ENCODE measurements at regions not wholly inside any gene's neighbourhood (a gene's known extent, or its start where the extent isn't known, plus 50 kb on each side); places are given as distances from the start of the nearest gene placed in this dataset.

DNA sequence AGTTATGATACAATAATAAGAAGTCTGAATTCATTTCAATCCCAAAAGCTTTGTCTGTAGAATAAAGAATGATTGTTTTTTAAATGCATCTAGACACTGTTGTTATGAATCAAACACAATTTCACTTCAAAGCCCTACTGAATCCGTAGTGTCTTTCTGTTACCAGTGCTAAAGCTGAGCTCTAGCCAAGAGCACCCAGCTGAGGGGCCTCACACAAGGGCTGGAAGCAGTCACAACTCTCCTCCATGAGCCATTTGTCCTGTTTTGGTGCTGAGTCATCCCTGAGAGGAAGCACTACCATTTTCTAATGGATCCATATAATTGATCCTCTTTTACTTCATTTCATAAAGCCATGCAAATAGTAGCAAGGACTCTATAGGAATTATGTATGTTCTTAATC is 158.2 kb upstream of the ANKRD28 start:
- Histone ChIP-seq H3K9me3 (ENCODE audit: control insufficient read depth, insufficient read depth, low read length) (no peaks in the 10 kb centered on the region), H3K4me1 (ENCODE audit: control insufficient read depth, insufficient read depth, low read length) (no peaks in the 10 kb centered on the region), H3K4me3 (ENCODE audit: low read length) (no peak overlapping the region), H3K27me3 (ENCODE audit: control insufficient read depth, insufficient read depth, low read length) (no peaks in the 10 kb centered on the region), H3K36me3 (ENCODE audit: control insufficient read depth, insufficient read depth, low read length) (no peaks in the 10 kb centered on the region), H3K27ac (ENCODE audit: low read length) (no peak overlapping the region)
- no peaks in the 10 kb centered on the region for H3K9me3 Mint-ChIP-seq
- H3K27ac Mint-ChIP-seq: no peak overlapping the region
- H3K4me3 Mint-ChIP-seq: no peak overlapping the region
- ATAC-seq: no peak
- 83% methylated on average over 1 of the region's 1 CpG for WGBS (ENCODE audit: insufficient coverage)
- DNase-seq: no peak
- no peaks in the 10 kb centered on the region for H3K4me1 Mint-ChIP-seq
- TF ChIP-seq, protein P1, sequence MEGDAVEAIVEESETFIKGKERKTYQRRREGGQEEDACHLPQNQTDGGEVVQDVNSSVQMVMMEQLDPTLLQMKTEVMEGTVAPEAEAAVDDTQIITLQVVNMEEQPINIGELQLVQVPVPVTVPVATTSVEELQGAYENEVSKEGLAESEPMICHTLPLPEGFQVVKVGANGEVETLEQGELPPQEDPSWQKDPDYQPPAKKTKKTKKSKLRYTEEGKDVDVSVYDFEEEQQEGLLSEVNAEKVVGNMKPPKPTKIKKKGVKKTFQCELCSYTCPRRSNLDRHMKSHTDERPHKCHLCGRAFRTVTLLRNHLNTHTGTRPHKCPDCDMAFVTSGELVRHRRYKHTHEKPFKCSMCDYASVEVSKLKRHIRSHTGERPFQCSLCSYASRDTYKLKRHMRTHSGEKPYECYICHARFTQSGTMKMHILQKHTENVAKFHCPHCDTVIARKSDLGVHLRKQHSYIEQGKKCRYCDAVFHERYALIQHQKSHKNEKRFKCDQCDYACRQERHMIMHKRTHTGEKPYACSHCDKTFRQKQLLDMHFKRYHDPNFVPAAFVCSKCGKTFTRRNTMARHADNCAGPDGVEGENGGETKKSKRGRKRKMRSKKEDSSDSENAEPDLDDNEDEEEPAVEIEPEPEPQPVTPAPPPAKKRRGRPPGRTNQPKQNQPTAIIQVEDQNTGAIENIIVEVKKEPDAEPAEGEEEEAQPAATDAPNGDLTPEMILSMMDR (IDR thresholded peaks at IDR 0.05): no peak
- intact Hi-C loops (cut with micrococcal nuclease): no loop called here
- H3K36me3 Mint-ChIP-seq: no peaks in the 10 kb centered on the region
- H3K27me3 Mint-ChIP-seq (ENCODE audit: low read depth in 2 of 2): peaks cover 0 to 3% of the 10 kb centered on the region in 2 donors

DNA sequence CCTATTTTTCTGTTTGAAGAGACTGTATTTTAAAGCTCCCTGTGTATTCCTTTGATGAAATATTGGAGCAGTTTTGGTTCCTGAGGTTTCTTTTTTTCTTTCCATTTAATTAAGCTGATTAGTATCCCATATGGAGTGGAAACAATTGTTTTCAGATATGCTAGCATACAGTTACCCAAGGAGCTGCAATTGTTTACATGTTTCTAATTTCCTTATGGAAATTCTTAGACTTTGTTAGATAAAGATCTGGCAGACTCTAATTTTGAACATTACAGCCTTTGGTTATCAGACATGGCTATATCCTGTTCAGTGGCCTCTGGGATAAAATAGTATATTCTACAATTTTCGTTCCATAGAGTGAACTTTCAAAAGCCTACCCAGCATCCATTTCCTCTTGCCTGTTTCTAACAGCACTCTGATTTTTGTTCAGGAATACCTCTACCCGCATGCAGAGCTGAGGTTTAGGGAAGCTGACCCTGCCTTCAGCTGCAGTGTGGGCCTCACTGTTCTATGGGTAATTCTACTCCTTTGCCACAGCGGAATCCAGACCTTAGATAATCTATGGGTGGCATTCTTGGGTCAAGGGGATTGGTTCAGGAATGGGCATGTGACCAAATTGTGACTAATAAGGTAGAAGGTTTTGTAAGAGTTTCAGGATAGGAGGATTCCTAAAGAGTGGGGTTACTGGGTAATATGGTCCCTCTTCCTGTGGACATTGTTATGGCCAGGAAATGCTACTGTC is 161.1 kb upstream of the ANKRD28 start:
- Histone ChIP-seq H3K9me3 (ENCODE audit: control insufficient read depth, insufficient read depth, low read length) (no peaks in the 10 kb centered on the region), H3K27me3 (ENCODE audit: control insufficient read depth, insufficient read depth, low read length) (peaks cover 3% of the 10 kb centered on the region), H3K27ac (ENCODE audit: low read length) (no peak overlapping the region), H3K4me1 (ENCODE audit: control insufficient read depth, insufficient read depth, low read length) (no peaks in the 10 kb centered on the region), H3K36me3 (ENCODE audit: control insufficient read depth, insufficient read depth, low read length) (no peaks in the 10 kb centered on the region), H3K4me3 (ENCODE audit: low read length) (no peak overlapping the region)
- Mint-ChIP-seq H3K27me3 (ENCODE audit: low read depth in 2 of 2) (peaks cover 8 to 13% of the 10 kb centered on the region in 2 donors), H3K27ac (no peak overlapping the region), H3K4me1 (no peaks in the 10 kb centered on the region), H3K9me3 (no peaks in the 10 kb centered on the region), H3K4me3 (no peak overlapping the region), H3K36me3 (no peaks in the 10 kb centered on the region)
- 94% methylated on average over 3 of the region's 3 CpGs for WGBS (ENCODE audit: insufficient coverage)
- DNase-seq (no peak), ATAC-seq (no peak)
- TF ChIP-seq, protein P1 (IDR thresholded peaks at IDR 0.05): no peak
- intact Hi-C loops (cut with micrococcal nuclease): no loop called here

DNA sequence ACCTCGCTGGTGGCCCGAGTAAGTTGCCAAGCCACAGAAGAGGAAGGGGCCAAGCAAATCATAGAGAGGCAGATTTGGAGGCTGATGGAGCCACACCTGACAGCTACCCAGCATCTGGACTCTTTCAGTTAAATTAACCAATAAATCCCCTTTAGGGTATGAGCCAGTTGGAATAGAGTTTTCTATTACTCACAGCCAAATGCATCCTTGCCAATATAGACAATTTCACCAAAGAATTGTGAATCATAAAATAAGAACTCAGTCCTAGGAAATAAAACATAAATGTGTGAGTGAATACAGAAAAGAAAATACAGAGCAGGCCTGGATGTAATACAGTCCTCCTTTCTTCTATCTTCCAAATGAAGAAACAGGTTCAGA is 161.6 kb upstream of the ANKRD28 start:
- no peaks in the 10 kb centered on the region for H3K9me3 ChIP-seq (ENCODE audit: control insufficient read depth, insufficient read depth, low read length)
- intact Hi-C loops (cut with micrococcal nuclease): no loop called here

More for the DNA sequence above, 161.6 kb upstream of the ANKRD28 start:
- Histone ChIP-seq H3K4me1 (ENCODE audit: control insufficient read depth, insufficient read depth, low read length) (no peaks in the 10 kb centered on the region), H3K36me3 (ENCODE audit: control insufficient read depth, insufficient read depth, low read length) (no peaks in the 10 kb centered on the region), H3K27ac (ENCODE audit: low read length) (no peak overlapping the region), H3K4me3 (ENCODE audit: low read length) (no peak overlapping the region), H3K27me3 (ENCODE audit: control insufficient read depth, insufficient read depth, low read length) (peaks cover 3% of the 10 kb centered on the region)
- no peak overlapping the region for H3K4me3 Mint-ChIP-seq
- WGBS (ENCODE audit: insufficient coverage): 34% methylated on average over 2 of the region's 2 CpGs
- no peaks in the 10 kb centered on the region for H3K4me1 Mint-ChIP-seq
- ATAC-seq (no peak), DNase-seq (no peak)
- TF ChIP-seq, protein P1 (IDR thresholded peaks at IDR 0.05): no peak
- peaks cover 8 to 13% of the 10 kb centered on the region in 2 donors for H3K27me3 Mint-ChIP-seq (ENCODE audit: low read depth in 2 of 2)
- H3K36me3 Mint-ChIP-seq: no peaks in the 10 kb centered on the region
- H3K9me3 Mint-ChIP-seq: no peaks in the 10 kb centered on the region
- no peak overlapping the region for H3K27ac Mint-ChIP-seq
